ENCODE measurements at regions not wholly inside any gene's neighbourhood (a gene's known extent, or its start where the extent isn't known, plus 50 kb on each side); places are given as distances from the start of the nearest gene placed in this dataset.

DNA sequence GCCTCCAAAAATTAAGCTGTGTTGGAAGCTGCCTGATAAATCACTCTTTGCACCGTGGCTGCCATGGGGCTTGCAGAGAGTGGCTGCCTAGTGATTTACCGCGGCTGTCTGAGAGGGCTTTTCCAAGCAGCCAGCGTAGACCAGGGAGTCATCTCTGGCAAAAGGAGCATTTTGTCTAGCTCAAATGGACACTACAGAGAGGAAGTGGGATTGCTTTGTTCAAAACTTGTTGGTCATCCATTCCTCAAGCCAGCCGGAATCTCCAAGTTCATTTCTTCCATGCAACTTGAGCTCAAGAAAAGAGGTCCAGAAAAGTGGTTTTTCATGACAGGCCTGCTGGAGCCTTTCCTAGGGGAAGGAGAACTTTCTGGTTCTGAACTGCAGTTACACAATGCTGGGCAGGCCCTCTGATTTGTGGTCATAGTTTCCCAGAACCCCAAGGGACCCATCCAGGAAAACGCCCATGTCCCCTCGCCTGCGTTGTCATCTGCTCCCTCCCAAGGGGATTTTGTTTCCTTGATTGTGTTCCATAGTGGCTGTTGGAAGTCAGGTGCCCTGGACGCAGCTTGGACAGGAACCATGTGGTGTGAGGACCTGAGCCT, 108.1 kb downstream of the TRIB2 start:
- TF ChIP-seq, protein P1, sequence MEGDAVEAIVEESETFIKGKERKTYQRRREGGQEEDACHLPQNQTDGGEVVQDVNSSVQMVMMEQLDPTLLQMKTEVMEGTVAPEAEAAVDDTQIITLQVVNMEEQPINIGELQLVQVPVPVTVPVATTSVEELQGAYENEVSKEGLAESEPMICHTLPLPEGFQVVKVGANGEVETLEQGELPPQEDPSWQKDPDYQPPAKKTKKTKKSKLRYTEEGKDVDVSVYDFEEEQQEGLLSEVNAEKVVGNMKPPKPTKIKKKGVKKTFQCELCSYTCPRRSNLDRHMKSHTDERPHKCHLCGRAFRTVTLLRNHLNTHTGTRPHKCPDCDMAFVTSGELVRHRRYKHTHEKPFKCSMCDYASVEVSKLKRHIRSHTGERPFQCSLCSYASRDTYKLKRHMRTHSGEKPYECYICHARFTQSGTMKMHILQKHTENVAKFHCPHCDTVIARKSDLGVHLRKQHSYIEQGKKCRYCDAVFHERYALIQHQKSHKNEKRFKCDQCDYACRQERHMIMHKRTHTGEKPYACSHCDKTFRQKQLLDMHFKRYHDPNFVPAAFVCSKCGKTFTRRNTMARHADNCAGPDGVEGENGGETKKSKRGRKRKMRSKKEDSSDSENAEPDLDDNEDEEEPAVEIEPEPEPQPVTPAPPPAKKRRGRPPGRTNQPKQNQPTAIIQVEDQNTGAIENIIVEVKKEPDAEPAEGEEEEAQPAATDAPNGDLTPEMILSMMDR (IDR thresholded peaks at IDR 0.05; ENCODE audit: control extremely low read depth in 1 of 3, insufficient read depth in 1 of 3, low read depth in 1 of 3, low read length in 3 of 3): no peak
- TF ChIP-seq CEBPB (IDR thresholded peaks at IDR 0.05; ENCODE audit: low read depth, low read length) (no peak), YY1 (IDR thresholded peaks at IDR 0.05; ENCODE audit: low read depth, low read length) (no peak), POLR2A (IDR thresholded peaks at IDR 0.05; ENCODE audit: control extremely low read depth in 1 of 2, low read depth in 2 of 2, low read length in 2 of 2) (no peak), MAFK (IDR thresholded peaks at IDR 0.05; ENCODE audit: low read depth, low read length) (no peak), ATF3 (IDR thresholded peaks at IDR 0.05; ENCODE audit: insufficient read depth, low read depth, low read length) (no peak)

All from H1 (cell line).